HG03460 (cell line): ENCODE measurements at regions not wholly inside any gene's neighbourhood (a gene's known extent, or its start where the extent isn't known, plus 50 kb on each side); places are given as distances from the start of the nearest gene placed in this dataset.
"Not testable (repeated sequence)": the region's sequence is repeated elsewhere in the genome, so short reads cannot be mapped to it uniquely, and the experiment has no call there.

Experiments used
- ATAC-seq: cut with Tn5 transposase; IDR thresholded peaks from one replicate; pipeline ENCODE4 v1.9.1; 2021; ENCODE audit not compliant: unreplicated experiment

DNA sequence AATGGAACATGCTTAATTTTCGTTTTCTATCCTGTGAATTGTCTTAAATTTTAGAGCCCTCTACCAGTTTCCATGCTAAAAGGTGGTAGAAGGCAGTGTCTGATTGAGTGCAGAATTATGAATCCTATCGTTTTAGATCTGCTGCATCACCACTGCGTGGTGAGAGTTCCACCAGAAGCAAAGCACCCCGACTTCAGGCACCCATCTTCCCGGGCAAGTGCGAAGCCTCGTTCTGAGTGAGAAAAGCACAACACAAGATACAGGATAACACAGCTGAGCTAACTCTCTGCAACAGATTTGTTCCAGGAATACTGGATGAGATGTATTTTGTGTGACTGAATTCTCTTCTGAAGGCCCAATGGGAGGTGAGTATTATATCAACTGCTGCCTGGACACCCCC lies 471.5 kb downstream of the EIPR1 start:
- no peak for ATAC-seq

GRCh38 chr2:2904721-2905350 lies 472.8 kb downstream of the EIPR1 start:
- ATAC-seq: no peak

GRCh38 chr2:2902547-2903281 lies 474.9 kb downstream of the EIPR1 start:
- no peak for ATAC-seq

DNA sequence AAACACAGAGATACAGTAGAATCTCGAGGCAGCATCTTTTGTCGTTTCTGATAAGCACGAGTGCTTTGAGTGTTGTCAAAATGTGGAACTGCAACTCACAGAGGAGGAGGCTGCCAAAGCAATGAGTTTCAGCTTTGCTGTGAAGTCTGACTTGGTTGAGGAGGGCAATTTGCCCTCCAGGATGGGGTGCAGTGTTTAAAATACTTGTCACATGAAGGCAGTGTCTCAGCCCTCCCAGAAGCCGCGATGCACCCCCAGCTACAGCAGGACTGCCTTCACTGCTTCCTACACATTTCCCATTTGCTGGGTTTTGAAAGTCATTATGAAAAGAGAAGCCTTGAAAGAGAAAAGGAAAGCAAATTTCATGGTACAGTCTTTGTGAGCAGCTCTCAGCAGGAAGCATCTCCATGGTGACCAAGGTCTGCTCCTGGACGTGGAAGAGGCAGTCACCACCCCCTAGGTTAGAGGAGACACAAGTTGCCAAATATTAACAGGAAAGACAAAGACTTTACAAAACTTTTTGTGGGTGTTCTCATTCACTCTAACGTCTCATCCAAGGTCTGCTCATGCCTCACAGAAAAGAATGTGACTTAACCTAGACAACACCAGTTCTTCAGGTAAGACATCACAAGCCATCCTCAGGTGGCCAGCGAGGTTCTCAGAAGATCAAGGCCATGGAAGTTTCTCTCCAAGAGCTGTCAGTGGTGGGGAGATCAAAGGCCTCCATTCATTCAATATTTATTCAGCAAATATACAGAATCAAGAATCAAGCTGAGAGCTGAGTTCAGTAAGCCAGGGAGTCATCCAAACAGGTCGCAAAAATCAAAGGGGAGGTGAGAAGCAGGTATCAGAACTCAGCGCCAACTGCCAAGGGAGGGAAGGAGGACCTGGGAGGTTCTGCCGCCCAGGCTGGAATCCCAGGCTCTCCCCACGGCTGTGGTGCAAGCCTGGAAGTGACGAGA lies 476.0 kb downstream of the EIPR1 start:
- ATAC-seq: peak; percentile 85

GRCh38 chr2:2899826-2900225 lies 477.8 kb downstream of the EIPR1 start:
- no peak for ATAC-seq

GRCh38 chr2:2898744-2899143 lies 478.9 kb downstream of the EIPR1 start:
- no peak for ATAC-seq

DNA sequence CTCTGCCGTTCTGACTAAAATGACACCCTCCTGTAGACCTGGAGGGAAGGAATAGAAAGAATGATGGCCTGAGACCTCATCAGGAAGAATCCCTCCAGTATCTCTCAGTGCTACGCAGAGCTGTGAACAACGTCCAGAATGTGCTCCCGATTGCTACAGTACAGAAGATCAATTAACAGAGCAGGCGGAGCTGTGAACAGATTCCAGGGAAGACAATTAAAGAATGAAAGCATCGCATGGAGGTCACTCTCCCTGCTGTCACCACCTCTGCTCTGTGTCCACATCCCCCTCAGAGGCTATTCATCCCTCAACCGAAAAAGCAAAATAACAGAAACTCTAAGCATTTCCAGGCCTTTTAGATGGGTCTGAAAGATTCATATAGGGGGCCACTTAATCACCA lies 481.0 kb downstream of the EIPR1 start:
- no peak for ATAC-seq

DNA sequence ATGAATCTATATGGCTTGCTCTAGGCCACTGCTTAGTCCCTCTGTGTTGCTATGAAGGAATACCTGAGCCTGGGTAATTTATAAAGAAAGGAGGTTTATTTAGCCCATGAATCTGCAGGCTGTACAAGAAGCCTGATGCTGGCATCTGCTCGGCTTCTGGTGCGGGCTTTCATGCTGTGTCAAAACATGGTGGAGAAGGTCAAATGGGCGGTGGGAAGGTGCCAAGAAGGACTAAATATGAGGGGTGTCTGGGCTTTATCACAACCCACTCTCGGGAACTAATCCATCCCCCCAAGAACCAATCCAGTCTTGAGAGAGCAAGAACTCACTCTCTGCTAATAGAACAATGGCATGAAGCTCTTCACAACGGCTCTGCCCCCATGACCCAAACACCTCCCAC lies 481.6 kb downstream of the EIPR1 start:
- no peak for ATAC-seq

DNA sequence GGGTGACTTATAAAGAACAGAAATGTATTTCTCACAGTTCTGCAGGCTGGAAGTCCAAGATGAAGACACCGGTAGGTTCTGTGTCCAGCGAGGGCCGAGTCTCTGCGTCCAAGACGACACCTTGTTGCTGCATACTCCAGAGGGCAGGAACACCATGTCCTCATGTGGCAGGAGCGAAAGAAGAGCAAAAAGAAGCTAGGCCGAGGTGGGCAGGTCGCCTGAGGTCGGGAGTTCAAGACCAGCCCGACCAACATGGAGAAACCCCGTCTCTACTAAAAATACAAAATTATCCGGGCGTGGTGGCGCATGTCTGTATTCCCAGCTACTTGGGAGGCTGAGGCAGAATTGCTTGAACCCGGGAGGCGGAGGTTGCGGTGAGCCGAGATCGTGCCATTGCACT lies 483.6 kb downstream of the EIPR1 start:
- not testable (repeated sequence) for ATAC-seq

DNA sequence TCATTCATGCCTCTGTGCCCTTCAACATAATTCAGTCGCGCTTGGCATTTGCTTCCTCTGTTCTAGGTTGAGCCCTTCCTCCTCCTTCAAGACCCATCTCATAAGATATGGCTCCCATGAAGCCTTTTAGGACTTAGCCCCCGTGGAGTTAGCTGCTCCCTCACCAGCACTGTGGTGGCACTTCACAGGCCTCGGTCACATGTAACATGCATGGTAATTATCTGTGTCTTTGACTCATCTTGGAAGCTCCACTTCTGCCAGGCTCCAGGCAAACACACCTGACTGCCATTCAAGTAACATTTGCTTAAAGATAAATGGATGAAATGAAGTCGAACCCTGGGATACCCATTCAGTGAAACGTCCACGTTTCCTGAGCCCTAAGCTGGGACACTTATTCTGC lies 484.7 kb downstream of the EIPR1 start:
- no peak for ATAC-seq

GRCh38 chr2:2892378-2892777 lies 485.2 kb downstream of the EIPR1 start:
- no peak for ATAC-seq

DNA sequence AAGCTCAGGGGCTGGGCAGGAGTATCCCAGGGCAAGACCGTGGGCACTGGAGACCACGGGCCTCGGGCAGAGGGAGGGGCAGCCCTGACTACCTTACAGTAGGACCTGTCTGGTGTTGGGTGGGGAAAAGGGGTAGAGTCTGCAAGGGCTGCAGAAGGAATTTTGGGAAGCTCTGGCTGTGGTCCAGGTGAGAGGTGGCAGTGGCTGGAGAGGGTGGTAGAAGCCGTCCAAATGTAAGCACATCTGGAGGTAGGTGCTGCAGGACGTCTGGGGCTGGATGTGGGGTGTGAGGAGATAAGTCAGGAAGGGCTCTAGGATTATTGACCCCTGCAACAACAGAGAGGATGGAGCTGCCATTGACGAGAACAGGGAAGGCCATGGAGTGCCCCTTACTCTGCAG lies 486.7 kb downstream of the EIPR1 start:
- no peak for ATAC-seq

DNA sequence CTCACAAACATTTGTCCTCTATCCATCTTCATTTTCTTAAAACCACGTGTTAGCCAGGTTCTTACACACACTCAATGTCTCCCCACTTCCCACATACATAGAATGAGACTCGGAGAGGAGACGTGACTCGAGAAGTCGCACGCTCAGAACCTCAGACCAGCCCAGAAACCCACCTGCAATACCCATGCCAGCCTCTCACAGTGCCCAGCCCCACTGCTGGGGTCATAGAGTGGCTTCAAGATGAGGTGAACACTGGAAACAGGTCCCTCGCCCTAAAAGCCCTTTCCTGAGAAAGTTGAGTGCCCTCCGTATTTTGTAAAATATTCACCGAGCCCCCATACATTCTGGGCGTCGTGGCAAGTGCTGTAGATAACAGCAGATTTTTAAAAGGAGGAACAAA lies 487.4 kb downstream of the EIPR1 start:
- no peak for ATAC-seq

GRCh38 chr2:2889646-2890045 lies 488.0 kb downstream of the EIPR1 start:
- ATAC-seq: no peak

GRCh38 chr2:2889141-2889540 lies 488.5 kb downstream of the EIPR1 start:
- no peak for ATAC-seq

DNA sequence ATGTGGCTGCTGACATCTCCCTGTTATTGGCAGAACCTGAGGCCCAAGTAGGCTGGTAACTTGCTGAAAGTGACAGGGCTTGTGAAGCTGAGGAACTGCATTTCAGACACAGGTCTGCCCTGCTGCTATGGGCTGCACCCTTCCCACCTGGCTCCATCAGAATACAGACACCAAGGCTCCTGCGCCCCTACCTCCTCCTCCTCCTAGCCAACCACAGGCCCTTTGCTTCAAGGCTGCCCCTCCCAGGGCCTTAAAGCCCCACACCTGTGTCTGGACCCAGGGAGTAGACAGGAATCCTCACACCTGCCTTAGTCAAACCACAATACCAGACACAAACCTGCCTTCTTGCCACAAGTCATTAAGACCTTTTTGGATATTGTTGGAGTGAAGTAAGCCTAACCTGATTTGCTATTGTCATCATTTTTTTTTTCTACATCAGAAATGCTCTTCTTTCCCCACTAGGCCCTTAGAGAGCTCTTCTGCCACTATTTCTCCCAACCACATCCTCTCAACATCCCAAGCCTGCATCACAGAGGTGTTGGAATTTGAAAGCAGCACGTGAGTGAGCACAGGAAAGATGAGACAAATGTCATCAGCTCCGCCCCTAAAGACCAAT lies 489.7 kb downstream of the EIPR1 start:
- no peak for ATAC-seq

GRCh38 chr2:2886922-2887321 lies 490.7 kb downstream of the EIPR1 start:
- no peak for ATAC-seq

GRCh38 chr2:2881499-2881898 lies 496.1 kb downstream of the EIPR1 start:
- ATAC-seq: no peak

DNA sequence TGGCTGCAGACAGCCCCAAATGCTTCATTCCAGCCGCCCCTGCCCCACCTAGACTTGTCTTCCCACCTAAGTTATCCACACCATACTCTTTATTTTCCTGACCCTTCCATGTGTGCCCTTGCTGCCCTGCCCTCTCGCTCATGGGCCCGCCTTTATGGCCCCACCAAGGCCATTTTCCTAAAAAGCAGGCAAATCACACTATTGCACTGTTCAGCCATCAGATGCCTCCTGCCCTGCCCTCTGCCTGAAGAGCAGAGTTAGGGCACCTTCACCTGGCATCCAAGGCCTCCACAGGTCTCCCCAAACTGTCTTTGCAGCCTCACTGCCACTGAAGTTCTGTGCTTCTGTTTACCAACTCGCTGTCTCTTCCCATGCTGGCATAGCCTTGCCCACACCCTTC lies 496.7 kb downstream of the EIPR1 start:
- no peak for ATAC-seq

- ATAC-seq: peak; percentile 99
Measured at GRCh38 chr2:2879781-2880180, 497.8 kb downstream of the EIPR1 start.

DNA sequence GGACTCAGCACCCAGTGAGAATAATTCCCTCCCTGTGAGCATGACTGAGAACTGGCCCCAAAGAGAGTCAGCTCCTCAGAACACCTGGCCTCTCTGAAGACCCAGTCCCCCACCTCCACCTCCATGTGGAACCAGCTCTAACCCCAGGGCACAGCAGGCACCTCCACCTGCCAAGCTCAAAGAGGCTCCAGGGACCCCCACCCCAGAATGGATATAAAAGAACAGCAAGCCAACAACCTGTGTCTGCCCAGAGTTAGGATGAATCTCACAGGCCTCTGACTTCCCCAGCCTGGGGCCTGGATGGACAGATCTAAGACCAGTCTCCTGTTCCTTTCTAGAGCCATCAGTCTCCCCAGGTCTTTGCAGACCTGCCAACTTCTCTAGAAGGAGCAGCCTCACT lies 498.5 kb downstream of the EIPR1 start:
- no peak for ATAC-seq
